ENCODE measurements at regions not wholly inside any gene's neighbourhood (a gene's known extent, or its start where the extent isn't known, plus 50 kb on each side); places are given as distances from the start of the nearest gene placed in this dataset.

DNA sequence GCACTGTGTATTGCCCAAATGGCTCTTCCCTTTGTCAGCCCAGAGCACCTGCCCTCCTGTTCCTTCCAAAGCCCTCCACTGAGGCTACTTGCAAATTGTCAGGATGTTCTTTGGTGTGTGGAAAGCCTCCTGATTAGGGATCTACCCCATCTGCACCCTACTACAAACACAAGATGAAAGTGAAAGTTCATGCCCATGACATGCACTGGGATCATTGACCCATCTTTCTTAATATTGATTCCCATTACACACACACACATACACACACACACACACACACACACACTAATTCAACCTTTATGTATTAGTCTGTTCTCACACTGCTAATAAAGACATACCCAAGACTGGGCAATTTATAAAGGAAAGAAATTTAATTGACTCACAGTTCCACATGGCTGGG is 213.7 kb upstream of the IGFBP3 start:
- Mint-ChIP-seq H3K9me3 (ENCODE audit: insufficient read depth) (no peaks in the 10 kb centered on the region), H3K4me1 (no peaks in the 10 kb centered on the region), H3K27ac (no peak overlapping the region), H3K27me3 (no peaks in the 10 kb centered on the region), H3K4me3 (no peak overlapping the region)
- H3K4me2 ChIP-seq (replicated peaks; ENCODE audit: low read depth, low read length, poor library complexity, severe bottlenecking), result no peak overlapping the region
- H3K79me2 ChIP-seq (ENCODE audit: control insufficient read depth, insufficient read depth, low read length), result no peaks in the 10 kb centered on the region
- no peak for TF ChIP-seq EZH2 (IDR thresholded peaks at IDR 0.05; ENCODE audit: borderline replicate concordance, insufficient read depth, low read depth, low read length, poor library complexity, severe bottlenecking)
- TF ChIP-seq, protein P1, sequence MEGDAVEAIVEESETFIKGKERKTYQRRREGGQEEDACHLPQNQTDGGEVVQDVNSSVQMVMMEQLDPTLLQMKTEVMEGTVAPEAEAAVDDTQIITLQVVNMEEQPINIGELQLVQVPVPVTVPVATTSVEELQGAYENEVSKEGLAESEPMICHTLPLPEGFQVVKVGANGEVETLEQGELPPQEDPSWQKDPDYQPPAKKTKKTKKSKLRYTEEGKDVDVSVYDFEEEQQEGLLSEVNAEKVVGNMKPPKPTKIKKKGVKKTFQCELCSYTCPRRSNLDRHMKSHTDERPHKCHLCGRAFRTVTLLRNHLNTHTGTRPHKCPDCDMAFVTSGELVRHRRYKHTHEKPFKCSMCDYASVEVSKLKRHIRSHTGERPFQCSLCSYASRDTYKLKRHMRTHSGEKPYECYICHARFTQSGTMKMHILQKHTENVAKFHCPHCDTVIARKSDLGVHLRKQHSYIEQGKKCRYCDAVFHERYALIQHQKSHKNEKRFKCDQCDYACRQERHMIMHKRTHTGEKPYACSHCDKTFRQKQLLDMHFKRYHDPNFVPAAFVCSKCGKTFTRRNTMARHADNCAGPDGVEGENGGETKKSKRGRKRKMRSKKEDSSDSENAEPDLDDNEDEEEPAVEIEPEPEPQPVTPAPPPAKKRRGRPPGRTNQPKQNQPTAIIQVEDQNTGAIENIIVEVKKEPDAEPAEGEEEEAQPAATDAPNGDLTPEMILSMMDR (IDR thresholded peaks at IDR 0.05), result no peak
- ATAC-seq (ENCODE audit: low read depth) (no peak), DNase-seq (no peak)
- peaks cover 0 to 4% (median 0%) of the 10 kb centered on the region in 3 donors for H3K9me3 ChIP-seq (ENCODE audit: control extremely low read depth in 1 of 3, control insufficient read depth in 2 of 3, insufficient read depth in 1 of 3, low read length in 2 of 3)
- ChIA-PET CTCF (no interaction called here), POLR2A (no interaction called here)
- H3K36me3 ChIP-seq (replicated peaks in 1 of 2; ENCODE audit: control extremely low read depth in 1 of 2, control insufficient read depth in 1 of 2, extremely low read depth in 1 of 2, insufficient read depth in 2 of 2, low read length in 1 of 2), result no peaks in the 10 kb centered on the region
- H3K4me1 ChIP-seq (ENCODE audit: control insufficient read depth in 2 of 2, insufficient read depth in 2 of 2, low read length in 2 of 2), result no peaks in the 10 kb centered on the region
- no peak overlapping the region for H3K9ac ChIP-seq (ENCODE audit: low read length)
- intact Hi-C loops (cut with micrococcal nuclease), result no loop called here
- H2AFZ ChIP-seq (ENCODE audit: insufficient read depth, low read depth, low read length, poor library complexity, severe bottlenecking), result no peak overlapping the region
- H3K27ac ChIP-seq (ENCODE audit: low read length in 2 of 2), result no peak overlapping the region
- no peak overlapping the region for H3K4me3 ChIP-seq (ENCODE audit: control extremely low read depth in 1 of 5, extremely low read depth in 1 of 5, insufficient read depth in 1 of 5, low read depth in 2 of 5, low read length in 4 of 5)
- no peaks in the 10 kb centered on the region for H3K27me3 ChIP-seq (replicated peaks in 1 of 4; ENCODE audit: control extremely low read depth in 1 of 4, control insufficient read depth in 3 of 4, insufficient read depth in 4 of 4, low read length in 3 of 4)
- no peaks in the 10 kb centered on the region for H4K20me1 ChIP-seq (ENCODE audit: control insufficient read depth, insufficient read depth, low read length, poor library complexity, severe bottlenecking)

GRCh38 chr7:46134385-46134784 is 213.3 kb upstream of the IGFBP3 start:
- Histone ChIP-seq H3K36me3 (replicated peaks in 1 of 2; ENCODE audit: control extremely low read depth in 1 of 2, control insufficient read depth in 1 of 2, extremely low read depth in 1 of 2, insufficient read depth in 2 of 2, low read length in 1 of 2) (no peaks in the 10 kb centered on the region), H4K20me1 (ENCODE audit: control insufficient read depth, insufficient read depth, low read length, poor library complexity, severe bottlenecking) (no peaks in the 10 kb centered on the region), H3K4me1 (ENCODE audit: control insufficient read depth in 2 of 2, insufficient read depth in 2 of 2, low read length in 2 of 2) (no peaks in the 10 kb centered on the region), H3K79me2 (ENCODE audit: control insufficient read depth, insufficient read depth, low read length) (no peaks in the 10 kb centered on the region), H3K4me3 (ENCODE audit: control extremely low read depth in 1 of 5, extremely low read depth in 1 of 5, insufficient read depth in 1 of 5, low read depth in 2 of 5, low read length in 4 of 5) (no peak overlapping the region), H3K4me2 (replicated peaks; ENCODE audit: low read depth, low read length, poor library complexity, severe bottlenecking) (no peak overlapping the region), H3K27me3 (replicated peaks in 1 of 4; ENCODE audit: control extremely low read depth in 1 of 4, control insufficient read depth in 3 of 4, insufficient read depth in 4 of 4, low read length in 3 of 4) (no peaks in the 10 kb centered on the region), H2AFZ (ENCODE audit: insufficient read depth, low read depth, low read length, poor library complexity, severe bottlenecking) (no peak overlapping the region), H3K27ac (ENCODE audit: low read length in 2 of 2) (no peak overlapping the region), H3K9ac (ENCODE audit: low read length) (no peak overlapping the region), H3K9me3 (ENCODE audit: control extremely low read depth in 1 of 3, control insufficient read depth in 2 of 3, insufficient read depth in 1 of 3, low read length in 2 of 3) (peaks cover 0 to 4% (median 0%) of the 10 kb centered on the region in 3 donors)
- intact Hi-C loops (cut with micrococcal nuclease), result no loop called here
- ChIA-PET POLR2A (no interaction called here), CTCF (no interaction called here)
- H3K9me3 Mint-ChIP-seq (ENCODE audit: insufficient read depth), result no peaks in the 10 kb centered on the region
- no peak for DNase-seq
- no peak overlapping the region for H3K27ac Mint-ChIP-seq
- no peaks in the 10 kb centered on the region for H3K27me3 Mint-ChIP-seq
- TF ChIP-seq, protein P1 (IDR thresholded peaks at IDR 0.05), result no peak
- TF ChIP-seq EZH2 (IDR thresholded peaks at IDR 0.05; ENCODE audit: borderline replicate concordance, insufficient read depth, low read depth, low read length, poor library complexity, severe bottlenecking), result no peak
- no peak for ATAC-seq (ENCODE audit: low read depth)
- H3K4me1 Mint-ChIP-seq, result no peaks in the 10 kb centered on the region
- H3K4me3 Mint-ChIP-seq, result no peak overlapping the region
- 90% methylated on average over 3 of the region's 4 CpGs for whole genome bisulfite sequencing (ENCODE audit: insufficient coverage)
